ENCODE measurements at regions not wholly inside any gene's neighbourhood (a gene's known extent, or its start where the extent isn't known, plus 50 kb on each side); places are given as distances from the start of the nearest gene placed in this dataset.

DNA sequence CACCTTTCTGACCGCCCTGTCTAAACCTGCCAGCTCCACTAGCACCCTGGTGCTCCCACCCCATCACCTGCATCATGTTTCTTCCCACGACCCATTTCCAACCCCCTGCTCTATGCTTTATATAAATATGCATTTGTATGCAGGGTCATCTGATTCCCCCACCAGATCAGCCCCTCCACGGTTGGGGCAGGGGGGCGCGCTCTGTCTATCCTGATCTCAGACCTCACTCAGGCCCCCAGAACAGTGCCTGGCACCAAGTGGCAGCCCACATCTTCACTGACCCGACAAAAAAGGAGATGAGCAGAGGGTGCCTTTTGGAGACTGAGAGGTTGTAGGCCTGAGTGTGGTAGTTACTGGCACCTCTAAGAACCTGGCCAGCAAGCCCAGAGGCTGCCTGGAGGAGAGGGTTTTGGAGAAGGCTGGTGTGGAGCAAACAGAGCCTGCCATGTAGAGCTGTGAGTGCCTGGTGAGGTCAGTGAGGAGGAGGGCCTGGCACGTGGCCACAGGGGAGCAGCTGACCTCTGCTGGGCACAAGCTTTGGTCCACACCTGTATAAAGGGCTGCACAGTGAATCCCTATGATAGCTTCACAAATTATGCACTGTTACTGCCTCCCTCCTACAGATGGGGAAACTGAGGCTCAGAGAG lies 86.3 kb upstream of the RTL6 start:
- TF ChIP-seq POLR2AphosphoS5 (IDR thresholded peaks at IDR 0.05) (no peak), EP300 (IDR thresholded peaks at IDR 0.05) (no peak), POLR2A (IDR thresholded peaks at IDR 0.05) (no peak)
- TF ChIP-seq, protein P1, sequence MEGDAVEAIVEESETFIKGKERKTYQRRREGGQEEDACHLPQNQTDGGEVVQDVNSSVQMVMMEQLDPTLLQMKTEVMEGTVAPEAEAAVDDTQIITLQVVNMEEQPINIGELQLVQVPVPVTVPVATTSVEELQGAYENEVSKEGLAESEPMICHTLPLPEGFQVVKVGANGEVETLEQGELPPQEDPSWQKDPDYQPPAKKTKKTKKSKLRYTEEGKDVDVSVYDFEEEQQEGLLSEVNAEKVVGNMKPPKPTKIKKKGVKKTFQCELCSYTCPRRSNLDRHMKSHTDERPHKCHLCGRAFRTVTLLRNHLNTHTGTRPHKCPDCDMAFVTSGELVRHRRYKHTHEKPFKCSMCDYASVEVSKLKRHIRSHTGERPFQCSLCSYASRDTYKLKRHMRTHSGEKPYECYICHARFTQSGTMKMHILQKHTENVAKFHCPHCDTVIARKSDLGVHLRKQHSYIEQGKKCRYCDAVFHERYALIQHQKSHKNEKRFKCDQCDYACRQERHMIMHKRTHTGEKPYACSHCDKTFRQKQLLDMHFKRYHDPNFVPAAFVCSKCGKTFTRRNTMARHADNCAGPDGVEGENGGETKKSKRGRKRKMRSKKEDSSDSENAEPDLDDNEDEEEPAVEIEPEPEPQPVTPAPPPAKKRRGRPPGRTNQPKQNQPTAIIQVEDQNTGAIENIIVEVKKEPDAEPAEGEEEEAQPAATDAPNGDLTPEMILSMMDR (IDR thresholded peaks at IDR 0.05): no peak

All from suprapubic skin (tissue), 4 donors.